Lung (tissue), 11 donors: ENCODE measurements at regions not wholly inside any gene's neighbourhood (a gene's known extent, or its start where the extent isn't known, plus 50 kb on each side); places are given as distances from the start of the nearest gene placed in this dataset.

Source experiments
- ATAC-seq: fragments of 200-7000 bp; cut with Tn5 transposase; one replicate; pipeline ENCODE4 v1.9.1; 2020; ENCODE audit warnings: moderate number of reproducible peaks; ENCODE audit not compliant: insufficient read depth, low FRiP score
- DNase-seq, 3 donors: peaks; one replicate each; pipeline ENCODE4 v3.0.0-alpha.2; 2013 to 2017
- H3K27ac ChIP-seq, 2 donors: one replicate each; pipeline ENCODE4 v1.5.1; 2013; ENCODE audit warnings: mild to moderate bottlenecking in 2 of 2, moderate library complexity in 2 of 2, control low read depth in 1 of 2, inconsistent platforms in 1 of 2, low read depth in 1 of 2, low read length in 1 of 2
- H3K27me3 ChIP-seq, 3 donors: one replicate each; pipeline ENCODE4 v1.5.1; 2013; ENCODE audit warnings: low read length in 2 of 3; ENCODE audit not compliant: control insufficient read depth in 3 of 3, insufficient read depth in 3 of 3
- H3K36me3 ChIP-seq, 4 donors: one replicate each; pipeline ENCODE4 v1.5.1; 2013; ENCODE audit warnings: low read length in 4 of 4, mild to moderate bottlenecking in 1 of 4, moderate library complexity in 1 of 4; ENCODE audit not compliant: control insufficient read depth in 4 of 4, insufficient read depth in 4 of 4
- H3K4me1 ChIP-seq, 5 donors: one replicate each; pipeline ENCODE4 v1.5.1; 2013; ENCODE audit warnings: low read length in 5 of 5, mild to moderate bottlenecking in 2 of 5, moderate library complexity in 1 of 5; ENCODE audit not compliant: control insufficient read depth in 5 of 5, insufficient read depth in 5 of 5
- H3K4me3 ChIP-seq: one replicate; pipeline ENCODE4 v1.5.1; 2013; ENCODE audit warnings: mild to moderate bottlenecking, control low read depth, moderate library complexity
- H3K9ac ChIP-seq, 2 donors: one replicate each; pipeline ENCODE4 v1.5.1; 2013; ENCODE audit warnings: low read length in 2 of 2, control low read depth in 1 of 2; ENCODE audit not compliant: insufficient read depth in 1 of 2
- H3K9me3 ChIP-seq, 4 donors: one replicate each; pipeline ENCODE4 v1.5.1; 2013; ENCODE audit warnings: low read length in 3 of 4, mild to moderate bottlenecking in 1 of 4, moderate library complexity in 1 of 4; ENCODE audit not compliant: control insufficient read depth in 4 of 4, insufficient read depth in 3 of 4
- CTCF ChIP-seq: IDR thresholded peaks from 2 replicates; pipeline ENCODE4 v1.5.1; 2012; ENCODE audit warnings: mild to moderate bottlenecking; ENCODE audit errors: control extremely low read depth, extremely low read depth
- WGBS, 2 donors: extraction: QIAGEN DNeasy Blood & Tissue Kit; methylation state at CpG; one replicate each; pipeline ENCODE4 v1.1.7; 2013; 5-methylcytosine and 5-hydroxymethylcytosine counted together
- donor health status: control.
- donor health status: control.
- donor health status: Bipolar disorder and iron deficiency.
- donor health status: healthy.
- donor health status: DM: yes; HTN: yes; CAD: no.

GRCh38 chr11:115077740-115078139 is 399.4 kb downstream of the NXPE2 start:
- whole genome bisulfite sequencing, 2 donors = 64 to 77% methylated on average over 2 of the region's 2 CpGs
- H3K4me3 ChIP-seq = no peak overlapping the region

GRCh38 chr11:115078461-115079438 is 400.4 kb downstream of the NXPE2 start:
- no peak for TF ChIP-seq CTCF
- ATAC-seq = no peak
- DNase-seq = no peak
- no peaks in the 10 kb centered on the region for H3K36me3 ChIP-seq
- H3K4me1 ChIP-seq = peaks cover 0 to 12% (median 0%) of the 10 kb centered on the region in 5 donors
- no peaks in the 10 kb centered on the region for H3K9me3 ChIP-seq
- no peak overlapping the region for H3K9ac ChIP-seq
- WGBS, 2 donors = 68 to 83% methylated on average over 15 of the region's 15 CpGs
- H3K27ac ChIP-seq = no peak overlapping the region
- H3K4me3 ChIP-seq = no peak overlapping the region
- H3K27me3 ChIP-seq = peaks cover 0 to 34% (median 4%) of the 10 kb centered on the region in 3 donors

More at GRCh38 chr11:115077740-115078139, 399.4 kb downstream of the NXPE2 start:
- Histone ChIP-seq H3K27ac (no peak overlapping the region), H3K4me1 (peaks cover 0 to 12% (median 0%) of the 10 kb centered on the region in 5 donors), H3K9ac (no peak overlapping the region), H3K9me3 (no peaks in the 10 kb centered on the region), H3K36me3 (no peaks in the 10 kb centered on the region), H3K27me3 (peaks cover 0 to 34% (median 4%) of the 10 kb centered on the region in 3 donors)
- DNase-seq (no peak), ATAC-seq (no peak)
- no peak for TF ChIP-seq CTCF

- peaks cover 0 to 13% (median 0%) of the 10 kb centered on the region in 5 donors for H3K4me1 ChIP-seq
- ATAC-seq (no peak), DNase-seq (no peak)
- 78 to 80% methylated on average over 9 of the region's 9 CpGs for WGBS, 2 donors
- H3K9me3 ChIP-seq = no peaks in the 10 kb centered on the region
- no peak for TF ChIP-seq CTCF
- no peak overlapping the region for H3K27ac ChIP-seq
- H3K4me3 ChIP-seq = no peak overlapping the region
- H3K9ac ChIP-seq = no peak overlapping the region
- no peaks in the 10 kb centered on the region for H3K36me3 ChIP-seq
- peaks cover 0 to 34% (median 4%) of the 10 kb centered on the region in 3 donors for H3K27me3 ChIP-seq
Measured at GRCh38 chr11:115080923-115081680, 402.8 kb downstream of the NXPE2 start.
